B cell (primary cell): ENCODE measurements at regions not wholly inside any gene's neighbourhood (a gene's known extent, or its start where the extent isn't known, plus 50 kb on each side); places are given as distances from the start of the nearest gene placed in this dataset.

Experiments
- EZH2 ChIP-seq: IDR thresholded peaks from 2 replicates; pipeline ENCODE4 v1.6.1; 2012; ENCODE audit warnings: borderline replicate concordance, low read depth, mild to moderate bottlenecking, moderate library complexity, low read length; ENCODE audit not compliant: insufficient read depth, poor library complexity, severe bottlenecking
- TF ChIP-seq, protein P1 (sequence below): fragments of 200-600 bp; IDR thresholded peaks from one replicate; pipeline ENCODE4 v1.8.0; 2022; ENCODE audit warnings: antibody characterized with exemption, mild to moderate bottlenecking

DNA sequence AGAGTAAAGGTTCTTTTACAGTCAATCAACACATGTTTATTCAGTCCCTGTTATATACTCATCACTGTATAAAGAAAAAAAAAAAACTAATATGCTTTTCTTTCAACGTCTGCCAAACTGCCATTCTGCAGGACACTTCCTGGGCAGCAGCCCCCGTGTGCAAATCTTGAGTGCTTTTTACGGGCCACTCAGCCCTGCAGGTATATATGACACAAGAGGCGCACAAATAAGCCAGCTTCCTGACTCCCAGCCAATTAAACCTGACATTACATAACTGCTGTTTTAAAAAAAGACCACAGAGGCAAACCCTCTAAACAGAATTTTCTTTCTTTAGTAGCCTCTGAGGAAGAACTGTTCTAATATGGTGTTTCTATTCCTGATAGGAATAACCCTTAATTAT, 263.0 kb upstream of the NEBL start:
- no peak for TF ChIP-seq EZH2
- TF ChIP-seq, protein P1, sequence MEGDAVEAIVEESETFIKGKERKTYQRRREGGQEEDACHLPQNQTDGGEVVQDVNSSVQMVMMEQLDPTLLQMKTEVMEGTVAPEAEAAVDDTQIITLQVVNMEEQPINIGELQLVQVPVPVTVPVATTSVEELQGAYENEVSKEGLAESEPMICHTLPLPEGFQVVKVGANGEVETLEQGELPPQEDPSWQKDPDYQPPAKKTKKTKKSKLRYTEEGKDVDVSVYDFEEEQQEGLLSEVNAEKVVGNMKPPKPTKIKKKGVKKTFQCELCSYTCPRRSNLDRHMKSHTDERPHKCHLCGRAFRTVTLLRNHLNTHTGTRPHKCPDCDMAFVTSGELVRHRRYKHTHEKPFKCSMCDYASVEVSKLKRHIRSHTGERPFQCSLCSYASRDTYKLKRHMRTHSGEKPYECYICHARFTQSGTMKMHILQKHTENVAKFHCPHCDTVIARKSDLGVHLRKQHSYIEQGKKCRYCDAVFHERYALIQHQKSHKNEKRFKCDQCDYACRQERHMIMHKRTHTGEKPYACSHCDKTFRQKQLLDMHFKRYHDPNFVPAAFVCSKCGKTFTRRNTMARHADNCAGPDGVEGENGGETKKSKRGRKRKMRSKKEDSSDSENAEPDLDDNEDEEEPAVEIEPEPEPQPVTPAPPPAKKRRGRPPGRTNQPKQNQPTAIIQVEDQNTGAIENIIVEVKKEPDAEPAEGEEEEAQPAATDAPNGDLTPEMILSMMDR, result no peak
